A673 (cell line): ENCODE measurements at regions not wholly inside any gene's neighbourhood (a gene's known extent, or its start where the extent isn't known, plus 50 kb on each side); places are given as distances from the start of the nearest gene placed in this dataset.

ENCODE experiments used
- EZH2 ChIP-seq: fragments of 200-600 bp; sonication (generic); IDR thresholded peaks from 2 replicates; pipeline ENCODE4 v1.6.1; 2017; ENCODE audit warnings: borderline replicate concordance, low read depth, mild to moderate bottlenecking, mixed read lengths, antibody characterized with exemption, low read length; ENCODE audit not compliant: poor library complexity, severe bottlenecking
- TF ChIP-seq, protein P1 (sequence below): fragments of 300-800, 200-600 bp; sonication (generic); conservative IDR thresholded peaks from 2 replicates; pipeline ENCODE4 v1.5.1; 2017; ENCODE audit warnings: low read depth, mild to moderate bottlenecking, antibody characterized with exemption, low read length, moderate library complexity, mixed read lengths

DNA sequence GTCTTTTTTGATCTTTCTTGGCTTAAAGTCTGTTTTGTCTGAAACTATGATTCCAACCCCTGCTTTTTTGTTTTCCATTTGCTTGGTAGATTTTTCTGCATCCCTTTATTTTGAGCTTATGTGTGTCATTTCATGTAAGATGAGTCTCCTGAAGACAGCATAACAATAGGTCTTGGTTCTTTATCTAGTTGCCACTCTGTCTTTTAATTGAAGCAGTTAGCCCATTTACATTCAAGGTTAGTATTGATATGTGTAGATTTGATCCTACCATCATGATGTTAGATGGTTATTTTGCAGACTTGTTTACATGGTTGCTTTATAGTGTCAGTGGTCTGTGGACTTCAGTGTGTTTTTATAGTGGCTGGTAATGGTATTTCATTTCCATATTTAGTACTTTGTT is 1678.9 kb downstream of the PCDH9 start:
- TF ChIP-seq, protein P1, sequence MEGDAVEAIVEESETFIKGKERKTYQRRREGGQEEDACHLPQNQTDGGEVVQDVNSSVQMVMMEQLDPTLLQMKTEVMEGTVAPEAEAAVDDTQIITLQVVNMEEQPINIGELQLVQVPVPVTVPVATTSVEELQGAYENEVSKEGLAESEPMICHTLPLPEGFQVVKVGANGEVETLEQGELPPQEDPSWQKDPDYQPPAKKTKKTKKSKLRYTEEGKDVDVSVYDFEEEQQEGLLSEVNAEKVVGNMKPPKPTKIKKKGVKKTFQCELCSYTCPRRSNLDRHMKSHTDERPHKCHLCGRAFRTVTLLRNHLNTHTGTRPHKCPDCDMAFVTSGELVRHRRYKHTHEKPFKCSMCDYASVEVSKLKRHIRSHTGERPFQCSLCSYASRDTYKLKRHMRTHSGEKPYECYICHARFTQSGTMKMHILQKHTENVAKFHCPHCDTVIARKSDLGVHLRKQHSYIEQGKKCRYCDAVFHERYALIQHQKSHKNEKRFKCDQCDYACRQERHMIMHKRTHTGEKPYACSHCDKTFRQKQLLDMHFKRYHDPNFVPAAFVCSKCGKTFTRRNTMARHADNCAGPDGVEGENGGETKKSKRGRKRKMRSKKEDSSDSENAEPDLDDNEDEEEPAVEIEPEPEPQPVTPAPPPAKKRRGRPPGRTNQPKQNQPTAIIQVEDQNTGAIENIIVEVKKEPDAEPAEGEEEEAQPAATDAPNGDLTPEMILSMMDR = no peak
- no peak for TF ChIP-seq EZH2
